Mammary epithelial cell (primary cell): ENCODE measurements at regions not wholly inside any gene's neighbourhood (a gene's known extent, or its start where the extent isn't known, plus 50 kb on each side); places are given as distances from the start of the nearest gene placed in this dataset.

Source experiments
- CTCF ChIP-seq, 2 donors: IDR thresholded peaks in 1 of 2; conservative IDR thresholded peaks in 1 of 2; 2 replicates each; pipeline ENCODE4 v1.5.1; 2011 to 2012; ENCODE audit warnings: inconsistent platforms in 2 of 2, low read length in 2 of 2, mild to moderate bottlenecking in 2 of 2, control low read depth in 1 of 2, low read depth in 1 of 2; ENCODE audit not compliant: insufficient read depth in 1 of 2; ENCODE audit errors: extremely low read depth in 1 of 2
- EZH2 ChIP-seq: IDR thresholded peaks from 2 replicates; pipeline ENCODE4 v1.6.1; 2012; ENCODE audit warnings: low read length, inconsistent platforms, borderline replicate concordance

DNA sequence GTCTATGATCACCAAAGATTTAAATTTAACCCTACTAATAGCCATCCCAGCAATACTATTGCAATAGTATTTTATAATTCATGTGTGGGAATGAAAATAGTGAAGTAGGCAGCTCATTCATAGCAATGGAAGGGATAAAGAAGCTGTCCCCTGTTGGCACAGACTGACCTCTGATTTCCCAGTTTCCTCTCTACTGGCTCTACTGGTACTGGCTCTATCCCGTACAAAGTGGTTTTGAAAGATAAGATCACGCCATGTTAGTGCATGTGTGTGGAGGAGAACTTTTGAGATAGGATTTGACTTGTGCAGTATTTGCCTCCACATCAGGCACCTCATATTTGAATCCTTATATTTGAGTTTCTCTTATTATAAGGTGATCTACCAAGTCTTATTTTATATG is 227.3 kb upstream of the ADGRL2 start:
- TF ChIP-seq CTCF (conservative IDR thresholded peaks at IDR 0.05 in 1 of 2, IDR thresholded peaks at IDR 0.05 in 1 of 2; ENCODE audit: extremely low read depth in 1 of 2, insufficient read depth in 1 of 2, low read depth in 1 of 2, low read length in 2 of 2), result no peak
- TF ChIP-seq EZH2, result no peak
